ENCODE measurements at regions not wholly inside any gene's neighbourhood (a gene's known extent, or its start where the extent isn't known, plus 50 kb on each side); places are given as distances from the start of the nearest gene placed in this dataset.

GRCh38 chr6:134642279-134642678, 307.6 kb downstream of the ALDH8A1 start:
- TF ChIP-seq CTCF (IDR thresholded peaks at IDR 0.05), result no peak
- TF ChIP-seq POLR2AphosphoS5 (IDR thresholded peaks at IDR 0.05), result no peak

Data from suprapubic skin (tissue), 3 donors.